ENCODE measurements at regions not wholly inside any gene's neighbourhood (a gene's known extent, or its start where the extent isn't known, plus 50 kb on each side); places are given as distances from the start of the nearest gene placed in this dataset.

DNA sequence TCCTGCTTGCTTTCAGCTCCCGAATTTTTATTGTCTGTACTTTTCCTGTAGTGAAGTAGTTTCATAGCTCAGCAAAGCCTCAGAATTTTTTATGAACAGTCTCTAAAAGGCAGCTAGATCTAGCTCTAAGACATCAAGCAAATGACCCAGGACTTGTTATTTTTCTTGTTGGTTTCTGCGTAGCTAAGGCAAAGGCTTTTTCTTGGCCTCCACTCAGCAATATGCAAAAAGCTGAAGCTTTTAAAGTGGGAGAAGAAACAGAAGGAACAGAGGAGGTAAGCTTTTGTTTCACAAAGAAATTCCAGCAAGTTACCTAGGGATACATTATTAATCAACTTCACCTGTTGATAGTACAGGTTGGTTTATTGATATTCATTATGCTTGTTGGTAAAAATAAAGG is 235.9 kb downstream of the PCDH20 start:
- POLR2A ChIA-PET (ENCODE audit: unreplicated experiment): no interaction called here
- Histone ChIP-seq H3K4me1 (replicated peaks; ENCODE audit: insufficient read depth) (no peaks in the 10 kb centered on the region), H3K27me3 (ENCODE audit: insufficient read depth, low read depth) (no peaks in the 10 kb centered on the region), H3K79me2 (ENCODE audit: low read depth) (no peaks in the 10 kb centered on the region), H3K4me2 (no peak overlapping the region), H3F3A (ENCODE audit: insufficient read depth, low read depth) (no peaks in the 10 kb centered on the region), H2AFZ (no peak overlapping the region), H3K9me2 (ENCODE audit: insufficient read depth) (no peaks in the 10 kb centered on the region), H4K20me1 (ENCODE audit: insufficient read depth) (no peaks in the 10 kb centered on the region), H3K4me3 (no peak overlapping the region), H3K36me3 (ENCODE audit: low read depth) (no peaks in the 10 kb centered on the region), H3K9me3 (ENCODE audit: insufficient read depth, low read depth) (no peaks in the 10 kb centered on the region), H3K27ac (no peak overlapping the region)
- TF ChIP-seq EZH2 (IDR thresholded peaks at IDR 0.05; ENCODE audit: low read depth) (no peak), CTCF (conservative IDR thresholded peaks at IDR 0.05) (no peak)
- BruUV-seq (replicated peaks): no TSS peak
- intact Hi-C loops (cut with micrococcal nuclease; ENCODE audit: unreplicated experiment): no loop called here
- CTCF ChIA-PET: no interaction called here
- no peak for DNase-seq

DNA sequence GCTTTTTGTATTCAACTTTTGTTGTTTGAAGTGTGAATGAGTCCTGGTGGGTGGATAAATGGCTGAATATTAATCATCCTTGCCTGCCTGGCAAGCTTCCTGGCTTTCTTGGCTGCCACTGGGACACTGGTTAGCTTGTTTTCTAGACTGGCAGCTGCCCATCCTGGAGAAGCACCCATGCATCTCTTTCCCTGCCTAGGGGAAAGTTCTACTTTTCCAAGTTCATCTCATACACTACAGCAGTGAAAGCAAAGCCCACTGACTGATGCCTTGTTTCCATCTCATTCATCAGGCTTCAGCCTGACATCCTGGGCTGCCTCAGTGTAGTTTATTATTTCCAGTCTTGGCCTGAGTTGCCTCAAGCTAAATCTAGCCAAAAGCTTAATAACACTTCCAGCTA is 244.8 kb downstream of the PCDH20 start:
- peaks cover 2% of the 10 kb centered on the region; the same call in 1 of the 2 replicates for H3K9me3 ChIP-seq (ENCODE audit: insufficient read depth, low read depth)
- no peaks in the 10 kb centered on the region for H3K36me3 ChIP-seq (ENCODE audit: low read depth)
- intact Hi-C loops (cut with micrococcal nuclease; ENCODE audit: unreplicated experiment): no loop called here
- H3K27me3 ChIP-seq (ENCODE audit: insufficient read depth, low read depth): no peaks in the 10 kb centered on the region
- ChIA-PET CTCF (no interaction called here), POLR2A (ENCODE audit: unreplicated experiment) (no interaction called here)
- no peak overlapping the region for H2AFZ ChIP-seq
- H3K4me3 ChIP-seq: no peak overlapping the region
- no peak for DNase-seq
- H3K4me1 ChIP-seq (replicated peaks; ENCODE audit: insufficient read depth): no peaks in the 10 kb centered on the region
- no peaks in the 10 kb centered on the region for H3K9me2 ChIP-seq (ENCODE audit: insufficient read depth)
- no peaks in the 10 kb centered on the region for H3K79me2 ChIP-seq (ENCODE audit: low read depth)
- no peaks in the 10 kb centered on the region for H3F3A ChIP-seq (ENCODE audit: insufficient read depth, low read depth)
- H4K20me1 ChIP-seq (ENCODE audit: insufficient read depth): no peaks in the 10 kb centered on the region
- no peak overlapping the region for H3K27ac ChIP-seq
- no TSS peak for BruUV-seq (replicated peaks)
- TF ChIP-seq CTCF (conservative IDR thresholded peaks at IDR 0.05) (no peak), EZH2 (IDR thresholded peaks at IDR 0.05; ENCODE audit: low read depth) (no peak)
- H3K4me2 ChIP-seq: no peak overlapping the region

GRCh38 chr13:61162636-61163035 is 253.0 kb downstream of the PCDH20 start:
- intact Hi-C loops (cut with micrococcal nuclease; ENCODE audit: unreplicated experiment): no loop called here
- no peaks in the 10 kb centered on the region for H3K4me1 ChIP-seq (replicated peaks; ENCODE audit: insufficient read depth)
- H3K9me3 ChIP-seq (ENCODE audit: insufficient read depth, low read depth): no peaks in the 10 kb centered on the region
- H3K9me2 ChIP-seq (ENCODE audit: insufficient read depth): no peaks in the 10 kb centered on the region
- CTCF ChIA-PET: no interaction called here
- no peaks in the 10 kb centered on the region for H3F3A ChIP-seq (ENCODE audit: insufficient read depth, low read depth)
- no TSS peak for BruUV-seq (replicated peaks)
- no peaks in the 10 kb centered on the region for H3K79me2 ChIP-seq (ENCODE audit: low read depth)
- no peak overlapping the region for H3K27ac ChIP-seq
- no peak for DNase-seq
- H3K36me3 ChIP-seq (ENCODE audit: low read depth): no peaks in the 10 kb centered on the region
- H3K27me3 ChIP-seq (ENCODE audit: insufficient read depth, low read depth): no peaks in the 10 kb centered on the region
- TF ChIP-seq EZH2 (IDR thresholded peaks at IDR 0.05; ENCODE audit: low read depth) (no peak), CTCF (conservative IDR thresholded peaks at IDR 0.05) (no peak)
- H3K4me3 ChIP-seq: no peak overlapping the region
- POLR2A ChIA-PET (ENCODE audit: unreplicated experiment): no interaction called here
- H4K20me1 ChIP-seq (ENCODE audit: insufficient read depth): no peaks in the 10 kb centered on the region
- no peak overlapping the region for H2AFZ ChIP-seq
- H3K4me2 ChIP-seq: no peak overlapping the region
